ENCODE measurements at regions not wholly inside any gene's neighbourhood (a gene's known extent, or its start where the extent isn't known, plus 50 kb on each side); places are given as distances from the start of the nearest gene placed in this dataset.

DNA sequence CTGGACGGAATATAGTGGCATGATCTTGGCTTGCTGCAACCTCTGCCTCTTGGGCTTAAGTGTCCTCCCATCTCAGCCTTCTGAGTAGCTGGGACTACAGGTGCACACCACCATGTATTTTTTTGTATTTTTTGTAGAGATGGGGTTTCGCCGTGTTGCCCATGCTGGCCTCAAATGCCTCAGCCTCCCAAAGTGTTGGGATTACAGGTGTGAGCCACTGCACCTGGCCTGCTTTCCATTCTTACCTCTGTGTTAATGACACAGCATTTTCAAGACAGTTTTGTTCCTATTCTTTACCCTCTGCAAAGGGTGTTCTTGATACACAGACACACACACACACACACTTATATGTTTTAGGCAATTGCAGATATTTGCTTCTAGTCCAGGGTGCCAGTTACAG lies 113.3 kb downstream of the LRRC70 start:
- no TSS peak for BruUV-seq (replicated peaks)
- no peak overlapping the region for H2AFZ ChIP-seq (ENCODE audit: control insufficient read depth, low read depth, low read length)
- FAIRE-seq (no peak), ATAC-seq (no peak), DNase-seq (ENCODE audit: low read depth, low spot score) (no peak)
- no peak overlapping the region for H3K4me2 ChIP-seq (ENCODE audit: control insufficient read depth, insufficient read depth)
- POLR2A ChIA-PET, result interaction anchor here (0.6 kb wide), 1 partner anchor 186 kb away, joined by 3 read pairs; no protein-coding TSS in a partner anchor
- no peak overlapping the region for H3K27ac ChIP-seq (ENCODE audit: control insufficient read depth, insufficient read depth)
- in situ Hi-C loops (cut with MboI) (no loop called here), intact Hi-C loops (cut with micrococcal nuclease; ENCODE audit: unreplicated experiment) (no loop called here)
- SMC1A ChIA-PET (ENCODE audit: uncharacterized antibody, unreplicated experiment), result interaction anchor here (1.1 to 2.4 kb wide), 4 partner anchors 8 to 110 kb away, joined by 3 to 11 read pairs (median 4); no protein-coding TSS in a partner anchor
- RAD21 ChIA-PET (ENCODE audit: unreplicated experiment), result no interaction called here
- no peaks in the 10 kb centered on the region for H3K36me3 ChIP-seq (ENCODE audit: control insufficient read depth in 2 of 2, insufficient read depth in 2 of 2, low read length in 1 of 2)
- no peak overlapping the region for H3K9ac ChIP-seq (ENCODE audit: control insufficient read depth, insufficient read depth, low read length)
- no peaks in the 10 kb centered on the region for H4K20me1 ChIP-seq (ENCODE audit: control insufficient read depth, insufficient read depth)
- H3K79me2 ChIP-seq (ENCODE audit: control insufficient read depth, insufficient read depth, low read length), result no peaks in the 10 kb centered on the region
- H3K4me1 ChIP-seq (ENCODE audit: control insufficient read depth, insufficient read depth, low read length), result peaks cover 4% of the 10 kb centered on the region; the same call in 1 of the 2 replicates
- no peaks in the 10 kb centered on the region for H3K27me3 ChIP-seq (replicated peaks in 1 of 2; ENCODE audit: control insufficient read depth in 2 of 2, insufficient read depth in 2 of 2, low read length in 1 of 2)
- no peak overlapping the region for H3K4me3 ChIP-seq
- CTCF ChIA-PET, result no interaction called here
- no peaks in the 10 kb centered on the region for H3K9me3 ChIP-seq (replicated peaks; ENCODE audit: control insufficient read depth, insufficient read depth, low read length)
- 83% methylated on average over 2 of the region's 3 CpGs for WGBS (ENCODE audit: insufficient coverage, insufficient replicate concordance, low lambda C conversion rate, missing lambda C conversion rate)
- TF ChIP-seq, protein P1, sequence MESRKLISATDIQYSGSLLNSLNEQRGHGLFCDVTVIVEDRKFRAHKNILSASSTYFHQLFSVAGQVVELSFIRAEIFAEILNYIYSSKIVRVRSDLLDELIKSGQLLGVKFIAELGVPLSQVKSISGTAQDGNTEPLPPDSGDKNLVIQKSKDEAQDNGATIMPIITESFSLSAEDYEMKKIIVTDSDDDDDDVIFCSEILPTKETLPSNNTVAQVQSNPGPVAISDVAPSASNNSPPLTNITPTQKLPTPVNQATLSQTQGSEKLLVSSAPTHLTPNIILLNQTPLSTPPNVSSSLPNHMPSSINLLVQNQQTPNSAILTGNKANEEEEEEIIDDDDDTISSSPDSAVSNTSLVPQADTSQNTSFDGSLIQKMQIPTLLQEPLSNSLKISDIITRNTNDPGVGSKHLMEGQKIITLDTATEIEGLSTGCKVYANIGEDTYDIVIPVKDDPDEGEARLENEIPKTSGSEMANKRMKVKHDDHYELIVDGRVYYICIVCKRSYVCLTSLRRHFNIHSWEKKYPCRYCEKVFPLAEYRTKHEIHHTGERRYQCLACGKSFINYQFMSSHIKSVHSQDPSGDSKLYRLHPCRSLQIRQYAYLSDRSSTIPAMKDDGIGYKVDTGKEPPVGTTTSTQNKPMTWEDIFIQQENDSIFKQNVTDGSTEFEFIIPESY (IDR thresholded peaks at IDR 0.05), result no peak
- TF ChIP-seq NR2F1 (conservative IDR thresholded peaks at IDR 0.05) (no peak), EZH2 (IDR thresholded peaks at IDR 0.05; ENCODE audit: borderline replicate concordance, control insufficient read depth, low read depth, low read length) (no peak), GABPA (IDR thresholded peaks at IDR 0.05; ENCODE audit: low read depth) (no peak), RCOR1 (conservative IDR thresholded peaks at IDR 0.05; ENCODE audit: low read depth, low read length) (no peak), BHLHE40 (IDR thresholded peaks at IDR 0.05; ENCODE audit: borderline replicate concordance in 1 of 2, low read depth in 2 of 2, low read length in 1 of 2) (no peak), EGR1 (IDR thresholded peaks at IDR 0.05; ENCODE audit: borderline replicate concordance in 1 of 2, low read depth in 2 of 2, low read length in 2 of 2) (no peak), NFXL1 (IDR thresholded peaks at IDR 0.05; ENCODE audit: borderline replicate concordance) (no peak), IRF4 (IDR thresholded peaks at IDR 0.05; ENCODE audit: low read depth, low read length) (no peak)
- TF ChIP-seq, protein P2, sequence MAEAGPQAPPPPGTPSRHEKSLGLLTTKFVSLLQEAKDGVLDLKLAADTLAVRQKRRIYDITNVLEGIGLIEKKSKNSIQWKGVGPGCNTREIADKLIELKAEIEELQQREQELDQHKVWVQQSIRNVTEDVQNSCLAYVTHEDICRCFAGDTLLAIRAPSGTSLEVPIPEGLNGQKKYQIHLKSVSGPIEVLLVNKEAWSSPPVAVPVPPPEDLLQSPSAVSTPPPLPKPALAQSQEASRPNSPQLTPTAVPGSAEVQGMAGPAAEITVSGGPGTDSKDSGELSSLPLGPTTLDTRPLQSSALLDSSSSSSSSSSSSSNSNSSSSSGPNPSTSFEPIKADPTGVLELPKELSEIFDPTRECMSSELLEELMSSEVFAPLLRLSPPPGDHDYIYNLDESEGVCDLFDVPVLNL (IDR thresholded peaks at IDR 0.05; ENCODE audit: low read depth, low read length), result no peak
- TF ChIP-seq, protein P3, sequence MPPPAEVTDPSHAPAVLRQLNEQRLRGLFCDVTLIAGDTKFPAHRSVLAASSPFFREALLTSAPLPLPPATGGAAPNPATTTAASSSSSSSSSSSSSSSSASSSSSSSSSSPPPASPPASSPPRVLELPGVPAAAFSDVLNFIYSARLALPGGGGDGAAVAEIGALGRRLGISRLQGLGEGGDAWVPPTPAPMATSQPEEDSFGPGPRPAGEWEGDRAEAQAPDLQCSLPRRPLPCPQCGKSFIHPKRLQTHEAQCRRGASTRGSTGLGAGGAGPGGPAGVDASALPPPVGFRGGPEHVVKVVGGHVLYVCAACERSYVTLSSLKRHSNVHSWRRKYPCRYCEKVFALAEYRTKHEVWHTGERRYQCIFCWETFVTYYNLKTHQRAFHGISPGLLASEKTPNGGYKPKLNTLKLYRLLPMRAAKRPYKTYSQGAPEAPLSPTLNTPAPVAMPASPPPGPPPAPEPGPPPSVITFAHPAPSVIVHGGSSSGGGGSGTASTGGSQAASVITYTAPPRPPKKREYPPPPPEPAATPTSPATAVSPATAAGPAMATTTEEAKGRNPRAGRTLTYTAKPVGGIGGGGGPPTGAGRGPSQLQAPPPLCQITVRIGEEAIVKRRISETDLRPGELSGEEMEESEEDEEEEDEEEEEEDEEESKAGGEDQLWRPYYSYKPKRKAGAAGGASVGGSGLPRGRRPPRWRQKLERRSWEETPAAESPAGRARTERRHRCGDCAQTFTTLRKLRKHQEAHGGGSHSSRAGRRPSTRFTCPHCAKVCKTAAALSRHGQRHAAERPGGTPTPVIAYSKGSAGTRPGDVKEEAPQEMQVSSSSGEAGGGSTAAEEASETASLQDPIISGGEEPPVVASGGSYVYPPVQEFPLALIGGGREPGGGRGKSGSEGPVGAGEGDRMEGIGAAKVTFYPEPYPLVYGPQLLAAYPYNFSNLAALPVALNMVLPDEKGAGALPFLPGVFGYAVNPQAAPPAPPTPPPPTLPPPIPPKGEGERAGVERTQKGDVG (CRISPR knock-in tag; IDR thresholded peaks at IDR 0.05), result no peak
- TF ChIP-seq, protein P4, sequence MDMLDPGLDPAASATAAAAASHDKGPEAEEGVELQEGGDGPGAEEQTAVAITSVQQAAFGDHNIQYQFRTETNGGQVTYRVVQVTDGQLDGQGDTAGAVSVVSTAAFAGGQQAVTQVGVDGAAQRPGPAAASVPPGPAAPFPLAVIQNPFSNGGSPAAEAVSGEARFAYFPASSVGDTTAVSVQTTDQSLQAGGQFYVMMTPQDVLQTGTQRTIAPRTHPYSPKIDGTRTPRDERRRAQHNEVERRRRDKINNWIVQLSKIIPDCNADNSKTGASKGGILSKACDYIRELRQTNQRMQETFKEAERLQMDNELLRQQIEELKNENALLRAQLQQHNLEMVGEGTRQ (IDR thresholded peaks at IDR 0.05; ENCODE audit: borderline replicate concordance, low read depth, low read length), result no peak
- TF ChIP-seq, protein P5, sequence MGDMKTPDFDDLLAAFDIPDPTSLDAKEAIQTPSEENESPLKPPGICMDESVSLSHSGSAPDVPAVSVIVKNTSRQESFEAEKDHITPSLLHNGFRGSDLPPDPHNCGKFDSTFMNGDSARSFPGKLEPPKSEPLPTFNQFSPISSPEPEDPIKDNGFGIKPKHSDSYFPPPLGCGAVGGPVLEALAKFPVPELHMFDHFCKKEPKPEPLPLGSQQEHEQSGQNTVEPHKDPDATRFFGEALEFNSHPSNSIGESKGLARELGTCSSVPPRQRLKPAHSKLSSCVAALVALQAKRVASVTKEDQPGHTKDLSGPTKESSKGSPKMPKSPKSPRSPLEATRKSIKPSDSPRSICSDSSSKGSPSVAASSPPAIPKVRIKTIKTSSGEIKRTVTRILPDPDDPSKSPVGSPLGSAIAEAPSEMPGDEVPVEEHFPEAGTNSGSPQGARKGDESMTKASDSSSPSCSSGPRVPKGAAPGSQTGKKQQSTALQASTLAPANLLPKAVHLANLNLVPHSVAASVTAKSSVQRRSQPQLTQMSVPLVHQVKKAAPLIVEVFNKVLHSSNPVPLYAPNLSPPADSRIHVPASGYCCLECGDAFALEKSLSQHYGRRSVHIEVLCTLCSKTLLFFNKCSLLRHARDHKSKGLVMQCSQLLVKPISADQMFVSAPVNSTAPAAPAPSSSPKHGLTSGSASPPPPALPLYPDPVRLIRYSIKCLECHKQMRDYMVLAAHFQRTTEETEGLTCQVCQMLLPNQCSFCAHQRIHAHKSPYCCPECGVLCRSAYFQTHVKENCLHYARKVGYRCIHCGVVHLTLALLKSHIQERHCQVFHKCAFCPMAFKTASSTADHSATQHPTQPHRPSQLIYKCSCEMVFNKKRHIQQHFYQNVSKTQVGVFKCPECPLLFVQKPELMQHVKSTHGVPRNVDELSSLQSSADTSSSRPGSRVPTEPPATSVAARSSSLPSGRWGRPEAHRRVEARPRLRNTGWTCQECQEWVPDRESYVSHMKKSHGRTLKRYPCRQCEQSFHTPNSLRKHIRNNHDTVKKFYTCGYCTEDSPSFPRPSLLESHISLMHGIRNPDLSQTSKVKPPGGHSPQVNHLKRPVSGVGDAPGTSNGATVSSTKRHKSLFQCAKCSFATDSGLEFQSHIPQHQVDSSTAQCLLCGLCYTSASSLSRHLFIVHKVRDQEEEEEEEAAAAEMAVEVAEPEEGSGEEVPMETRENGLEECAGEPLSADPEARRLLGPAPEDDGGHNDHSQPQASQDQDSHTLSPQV (IDR thresholded peaks at IDR 0.05), result no peak

All from GM12878 (cell line).